AG09309 (cell line): ENCODE measurements at regions not wholly inside any gene's neighbourhood (a gene's known extent, or its start where the extent isn't known, plus 50 kb on each side); places are given as distances from the start of the nearest gene placed in this dataset.
"Not testable (repeated sequence)": the region's sequence is repeated elsewhere in the genome, so short reads cannot be mapped to it uniquely, and the experiment has no call there.

Source experiments
- DNase-seq: peaks from one replicate; pipeline ENCODE4 v3.0.0-alpha.2; 2010; ENCODE audit warnings: low read depth
- H3K4me3 ChIP-seq: 2 replicates; pipeline ENCODE4 v1.5.1; 2011; ENCODE audit warnings: mild to moderate bottlenecking, low read depth, low read length, moderate library complexity; ENCODE audit not compliant: control insufficient read depth
- TF ChIP-seq, protein P1 (sequence below): IDR thresholded peaks from 2 replicates; pipeline ENCODE4 v1.5.1; 2011; ENCODE audit warnings: mild to moderate bottlenecking, low read depth, low read length, inconsistent platforms; ENCODE audit not compliant: insufficient read depth, control insufficient read depth; ENCODE audit errors: missing control alignments

DNA sequence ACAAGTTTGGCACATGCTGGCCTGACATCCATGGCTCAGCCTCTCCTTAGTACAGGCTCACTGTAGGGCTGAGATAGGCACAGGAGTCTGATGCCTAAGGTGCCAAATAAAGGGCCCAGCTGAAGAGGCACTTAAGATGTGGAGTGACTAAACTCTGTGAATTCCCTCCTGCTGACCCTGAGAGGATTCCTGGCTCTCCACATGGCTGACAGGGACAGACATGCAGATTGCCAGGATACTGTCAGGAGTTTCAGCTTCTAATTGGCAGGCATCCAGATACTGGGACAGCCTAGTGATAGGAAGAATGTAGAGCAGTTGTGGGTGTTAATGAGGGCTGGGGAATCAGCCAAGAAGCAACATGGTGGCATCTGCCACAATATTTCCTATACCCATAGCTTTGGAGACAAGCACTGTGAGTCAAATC is 558.7 kb downstream of the INSC start:
- TF ChIP-seq, protein P1, sequence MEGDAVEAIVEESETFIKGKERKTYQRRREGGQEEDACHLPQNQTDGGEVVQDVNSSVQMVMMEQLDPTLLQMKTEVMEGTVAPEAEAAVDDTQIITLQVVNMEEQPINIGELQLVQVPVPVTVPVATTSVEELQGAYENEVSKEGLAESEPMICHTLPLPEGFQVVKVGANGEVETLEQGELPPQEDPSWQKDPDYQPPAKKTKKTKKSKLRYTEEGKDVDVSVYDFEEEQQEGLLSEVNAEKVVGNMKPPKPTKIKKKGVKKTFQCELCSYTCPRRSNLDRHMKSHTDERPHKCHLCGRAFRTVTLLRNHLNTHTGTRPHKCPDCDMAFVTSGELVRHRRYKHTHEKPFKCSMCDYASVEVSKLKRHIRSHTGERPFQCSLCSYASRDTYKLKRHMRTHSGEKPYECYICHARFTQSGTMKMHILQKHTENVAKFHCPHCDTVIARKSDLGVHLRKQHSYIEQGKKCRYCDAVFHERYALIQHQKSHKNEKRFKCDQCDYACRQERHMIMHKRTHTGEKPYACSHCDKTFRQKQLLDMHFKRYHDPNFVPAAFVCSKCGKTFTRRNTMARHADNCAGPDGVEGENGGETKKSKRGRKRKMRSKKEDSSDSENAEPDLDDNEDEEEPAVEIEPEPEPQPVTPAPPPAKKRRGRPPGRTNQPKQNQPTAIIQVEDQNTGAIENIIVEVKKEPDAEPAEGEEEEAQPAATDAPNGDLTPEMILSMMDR, result no peak
- no peak for DNase-seq
- no peak overlapping the region for H3K4me3 ChIP-seq

DNA sequence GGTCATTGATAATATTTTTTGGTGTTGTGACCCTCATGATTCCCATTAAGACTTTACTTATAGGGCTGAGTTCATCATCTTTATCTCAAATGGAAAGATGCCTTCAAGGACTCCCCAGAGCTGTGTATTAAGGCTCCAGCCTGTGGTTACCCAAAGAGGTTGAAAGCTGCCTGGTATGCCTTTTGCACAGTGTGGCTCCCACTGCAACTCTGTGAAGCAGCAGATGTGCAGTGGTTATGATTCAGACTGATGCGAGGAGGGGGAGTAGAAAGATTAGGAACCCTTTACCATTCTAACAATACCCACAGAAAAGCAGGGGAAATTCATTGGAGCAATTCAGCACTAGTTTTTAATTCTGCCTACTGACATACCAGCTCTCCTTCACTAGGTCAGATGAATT is 560.0 kb downstream of the INSC start:
- no peak overlapping the region for H3K4me3 ChIP-seq
- no peak for DNase-seq
- TF ChIP-seq, protein P1, result no peak

DNA sequence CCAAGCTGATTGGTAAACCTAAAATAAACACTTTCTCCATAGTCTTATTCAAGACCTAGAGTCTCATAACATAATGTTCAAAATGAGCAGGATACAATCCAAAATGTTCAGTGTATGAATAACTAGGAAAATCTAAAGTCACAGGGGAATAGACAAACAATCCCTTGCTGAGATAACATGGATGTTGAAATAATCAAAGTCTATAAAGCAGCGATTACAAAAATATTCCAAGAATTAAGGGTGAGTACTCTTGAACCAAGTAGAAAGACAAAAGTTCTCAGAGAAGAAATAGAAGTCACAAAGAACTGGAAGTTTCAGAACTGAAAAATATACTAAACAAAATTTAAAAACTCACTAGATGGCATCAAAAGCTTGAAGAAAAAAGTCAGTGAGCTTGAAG is 561.0 kb downstream of the INSC start:
- DNase-seq, result no peak
- H3K4me3 ChIP-seq, result no peak overlapping the region
- TF ChIP-seq, protein P1, result no peak

- no peak overlapping the region for H3K4me3 ChIP-seq
- TF ChIP-seq, protein P1, result no peak
- no peak for DNase-seq
Measured at GRCh38 chr11:15677181-15677580, 562.5 kb downstream of the INSC start.

DNA sequence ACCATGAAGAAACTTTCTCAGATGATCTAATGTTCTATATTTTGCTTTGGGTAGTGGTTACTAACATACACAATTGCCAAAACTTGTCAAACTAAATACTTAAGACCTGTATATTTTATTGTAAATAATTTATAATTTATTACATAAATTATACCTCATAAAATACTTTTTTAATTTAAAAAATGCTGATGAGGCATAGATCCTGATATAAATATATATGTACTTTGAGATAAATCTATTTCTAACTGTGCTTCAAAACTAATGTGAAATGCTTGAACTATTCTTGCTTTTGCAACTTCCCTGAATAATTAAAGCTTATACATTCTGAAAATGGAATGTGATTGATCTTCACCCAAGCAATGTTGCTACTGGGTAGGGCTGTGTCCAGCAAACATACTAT is 568.8 kb downstream of the INSC start:
- TF ChIP-seq, protein P1, result no peak
- DNase-seq, result no peak
- no peak overlapping the region for H3K4me3 ChIP-seq

- H3K4me3 ChIP-seq, result no peak overlapping the region
- DNase-seq, result no peak
- TF ChIP-seq, protein P1, result no peak
Measured at GRCh38 chr11:15685306-15685705, 570.6 kb downstream of the INSC start.

- DNase-seq, H3K4me3 ChIP-seq: not testable (repeated sequence)
Measured at GRCh38 chr11:15686259-15686658, 571.5 kb downstream of the INSC start.
